ENCODE measurements at regions not wholly inside any gene's neighbourhood (a gene's known extent, or its start where the extent isn't known, plus 50 kb on each side); places are given as distances from the start of the nearest gene placed in this dataset.

DNA sequence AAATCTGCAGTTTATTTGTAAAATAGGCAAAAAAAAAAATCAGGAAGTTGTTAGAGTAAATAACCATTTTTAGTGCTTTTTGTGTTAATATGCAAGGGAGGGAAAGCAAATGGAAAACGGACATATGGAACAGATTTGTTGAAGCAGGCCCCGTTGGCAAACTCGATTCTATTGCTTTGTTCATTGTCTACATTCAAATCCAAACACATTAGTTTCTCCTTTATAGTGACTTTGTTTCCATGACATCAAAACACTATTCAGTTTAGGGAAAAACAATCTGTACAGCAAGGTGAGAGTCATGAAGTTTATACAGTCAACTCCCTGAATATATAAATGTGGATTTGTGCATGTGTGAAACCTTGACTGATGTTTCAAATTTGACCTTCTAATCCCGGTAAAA, 142.2 kb downstream of the FAM47A start:
- no peak for TF ChIP-seq POLR2AphosphoS5 (IDR thresholded peaks at IDR 0.05; ENCODE audit: low read depth)
- no peak for TF ChIP-seq SPI1 (IDR thresholded peaks at IDR 0.05; ENCODE audit: borderline replicate concordance, low read depth)
- TF ChIP-seq GABPA (IDR thresholded peaks at IDR 0.05; ENCODE audit: low read depth), result no peak
- TF ChIP-seq, protein P1, sequence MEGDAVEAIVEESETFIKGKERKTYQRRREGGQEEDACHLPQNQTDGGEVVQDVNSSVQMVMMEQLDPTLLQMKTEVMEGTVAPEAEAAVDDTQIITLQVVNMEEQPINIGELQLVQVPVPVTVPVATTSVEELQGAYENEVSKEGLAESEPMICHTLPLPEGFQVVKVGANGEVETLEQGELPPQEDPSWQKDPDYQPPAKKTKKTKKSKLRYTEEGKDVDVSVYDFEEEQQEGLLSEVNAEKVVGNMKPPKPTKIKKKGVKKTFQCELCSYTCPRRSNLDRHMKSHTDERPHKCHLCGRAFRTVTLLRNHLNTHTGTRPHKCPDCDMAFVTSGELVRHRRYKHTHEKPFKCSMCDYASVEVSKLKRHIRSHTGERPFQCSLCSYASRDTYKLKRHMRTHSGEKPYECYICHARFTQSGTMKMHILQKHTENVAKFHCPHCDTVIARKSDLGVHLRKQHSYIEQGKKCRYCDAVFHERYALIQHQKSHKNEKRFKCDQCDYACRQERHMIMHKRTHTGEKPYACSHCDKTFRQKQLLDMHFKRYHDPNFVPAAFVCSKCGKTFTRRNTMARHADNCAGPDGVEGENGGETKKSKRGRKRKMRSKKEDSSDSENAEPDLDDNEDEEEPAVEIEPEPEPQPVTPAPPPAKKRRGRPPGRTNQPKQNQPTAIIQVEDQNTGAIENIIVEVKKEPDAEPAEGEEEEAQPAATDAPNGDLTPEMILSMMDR (IDR thresholded peaks at IDR 0.05; ENCODE audit: insufficient read depth, low read length), result no peak
- no peak overlapping the region for H3K4me3 ChIP-seq (replicated peaks; ENCODE audit: insufficient read depth, low read length)
- H3K27ac ChIP-seq (replicated peaks), result no peak overlapping the region
- H3K27me3 ChIP-seq (ENCODE audit: insufficient read depth, poor library complexity, severe bottlenecking), result no peaks in the 10 kb centered on the region
- no peak for DNase-seq (ENCODE audit: low read depth in 1 of 2, low spot score in 1 of 2)

DNA sequence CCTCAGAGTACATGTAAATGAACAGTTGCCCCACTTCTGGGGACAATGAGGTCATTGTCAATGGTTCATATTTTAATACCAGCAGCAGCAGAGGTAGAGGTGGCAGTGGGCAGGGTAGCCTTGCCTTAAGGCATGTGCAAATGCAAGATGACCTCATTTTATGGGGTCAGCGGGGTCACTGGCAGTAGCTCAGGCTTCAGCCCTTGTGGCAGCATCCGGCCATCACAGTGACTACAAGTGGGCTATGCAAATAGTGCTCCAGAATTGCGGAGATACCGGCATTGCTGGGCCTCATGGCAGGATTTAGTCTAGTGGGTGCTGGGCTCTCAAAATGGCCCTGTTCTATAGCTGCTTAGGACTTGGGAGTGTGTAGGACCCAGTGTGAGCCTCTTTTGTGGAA, 144.7 kb downstream of the FAM47A start:
- Histone ChIP-seq H3K27me3 (ENCODE audit: insufficient read depth, poor library complexity, severe bottlenecking) (no peaks in the 10 kb centered on the region), H3K4me3 (replicated peaks; ENCODE audit: insufficient read depth, low read length) (no peak overlapping the region), H3K27ac (replicated peaks) (no peak overlapping the region)
- no peak for DNase-seq (ENCODE audit: low read depth in 1 of 2, low spot score in 1 of 2)
- no peak for TF ChIP-seq GABPA (IDR thresholded peaks at IDR 0.05; ENCODE audit: low read depth)

DNA sequence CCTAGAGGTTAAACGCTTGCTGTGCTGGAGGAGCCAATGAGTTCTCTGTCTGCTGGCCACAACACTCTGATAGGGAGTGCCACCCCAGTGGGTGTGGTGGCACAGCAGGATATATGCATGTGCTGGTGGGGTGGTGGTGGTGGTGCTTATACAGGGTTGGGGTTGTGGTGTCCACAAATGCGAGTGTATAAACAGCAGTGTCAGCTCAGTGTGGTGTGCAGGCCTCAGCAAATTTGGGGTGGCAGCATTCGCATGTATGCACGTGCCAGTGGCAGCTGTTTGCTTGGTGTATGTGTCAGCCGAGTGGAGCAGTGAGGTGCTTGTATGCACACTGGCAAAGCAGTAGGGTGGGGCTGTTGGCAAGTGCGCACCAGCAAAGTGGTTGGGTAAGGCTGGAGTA, 157.4 kb downstream of the FAM47A start:
- no peak overlapping the region for H3K27ac ChIP-seq (replicated peaks)
- H3K27me3 ChIP-seq (ENCODE audit: insufficient read depth, poor library complexity, severe bottlenecking), result no peaks in the 10 kb centered on the region
- no peak for TF ChIP-seq GABPA (IDR thresholded peaks at IDR 0.05; ENCODE audit: low read depth)
- TF ChIP-seq POLR2AphosphoS5 (IDR thresholded peaks at IDR 0.05; ENCODE audit: low read depth), result no peak
- TF ChIP-seq, protein P1 (IDR thresholded peaks at IDR 0.05; ENCODE audit: insufficient read depth, low read length), result no peak
- TF ChIP-seq, protein P2, sequence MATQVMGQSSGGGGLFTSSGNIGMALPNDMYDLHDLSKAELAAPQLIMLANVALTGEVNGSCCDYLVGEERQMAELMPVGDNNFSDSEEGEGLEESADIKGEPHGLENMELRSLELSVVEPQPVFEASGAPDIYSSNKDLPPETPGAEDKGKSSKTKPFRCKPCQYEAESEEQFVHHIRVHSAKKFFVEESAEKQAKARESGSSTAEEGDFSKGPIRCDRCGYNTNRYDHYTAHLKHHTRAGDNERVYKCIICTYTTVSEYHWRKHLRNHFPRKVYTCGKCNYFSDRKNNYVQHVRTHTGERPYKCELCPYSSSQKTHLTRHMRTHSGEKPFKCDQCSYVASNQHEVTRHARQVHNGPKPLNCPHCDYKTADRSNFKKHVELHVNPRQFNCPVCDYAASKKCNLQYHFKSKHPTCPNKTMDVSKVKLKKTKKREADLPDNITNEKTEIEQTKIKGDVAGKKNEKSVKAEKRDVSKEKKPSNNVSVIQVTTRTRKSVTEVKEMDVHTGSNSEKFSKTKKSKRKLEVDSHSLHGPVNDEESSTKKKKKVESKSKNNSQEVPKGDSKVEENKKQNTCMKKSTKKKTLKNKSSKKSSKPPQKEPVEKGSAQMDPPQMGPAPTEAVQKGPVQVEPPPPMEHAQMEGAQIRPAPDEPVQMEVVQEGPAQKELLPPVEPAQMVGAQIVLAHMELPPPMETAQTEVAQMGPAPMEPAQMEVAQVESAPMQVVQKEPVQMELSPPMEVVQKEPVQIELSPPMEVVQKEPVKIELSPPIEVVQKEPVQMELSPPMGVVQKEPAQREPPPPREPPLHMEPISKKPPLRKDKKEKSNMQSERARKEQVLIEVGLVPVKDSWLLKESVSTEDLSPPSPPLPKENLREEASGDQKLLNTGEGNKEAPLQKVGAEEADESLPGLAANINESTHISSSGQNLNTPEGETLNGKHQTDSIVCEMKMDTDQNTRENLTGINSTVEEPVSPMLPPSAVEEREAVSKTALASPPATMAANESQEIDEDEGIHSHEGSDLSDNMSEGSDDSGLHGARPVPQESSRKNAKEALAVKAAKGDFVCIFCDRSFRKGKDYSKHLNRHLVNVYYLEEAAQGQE (IDR thresholded peaks at IDR 0.05; ENCODE audit: insufficient replicate concordance, low read depth), result no peak
- no peak for TF ChIP-seq SPI1 (IDR thresholded peaks at IDR 0.05; ENCODE audit: borderline replicate concordance, low read depth)
- H3K4me3 ChIP-seq (replicated peaks; ENCODE audit: insufficient read depth, low read length), result no peak overlapping the region
- DNase-seq (ENCODE audit: low read depth in 1 of 2, low spot score in 1 of 2), result no peak

DNA sequence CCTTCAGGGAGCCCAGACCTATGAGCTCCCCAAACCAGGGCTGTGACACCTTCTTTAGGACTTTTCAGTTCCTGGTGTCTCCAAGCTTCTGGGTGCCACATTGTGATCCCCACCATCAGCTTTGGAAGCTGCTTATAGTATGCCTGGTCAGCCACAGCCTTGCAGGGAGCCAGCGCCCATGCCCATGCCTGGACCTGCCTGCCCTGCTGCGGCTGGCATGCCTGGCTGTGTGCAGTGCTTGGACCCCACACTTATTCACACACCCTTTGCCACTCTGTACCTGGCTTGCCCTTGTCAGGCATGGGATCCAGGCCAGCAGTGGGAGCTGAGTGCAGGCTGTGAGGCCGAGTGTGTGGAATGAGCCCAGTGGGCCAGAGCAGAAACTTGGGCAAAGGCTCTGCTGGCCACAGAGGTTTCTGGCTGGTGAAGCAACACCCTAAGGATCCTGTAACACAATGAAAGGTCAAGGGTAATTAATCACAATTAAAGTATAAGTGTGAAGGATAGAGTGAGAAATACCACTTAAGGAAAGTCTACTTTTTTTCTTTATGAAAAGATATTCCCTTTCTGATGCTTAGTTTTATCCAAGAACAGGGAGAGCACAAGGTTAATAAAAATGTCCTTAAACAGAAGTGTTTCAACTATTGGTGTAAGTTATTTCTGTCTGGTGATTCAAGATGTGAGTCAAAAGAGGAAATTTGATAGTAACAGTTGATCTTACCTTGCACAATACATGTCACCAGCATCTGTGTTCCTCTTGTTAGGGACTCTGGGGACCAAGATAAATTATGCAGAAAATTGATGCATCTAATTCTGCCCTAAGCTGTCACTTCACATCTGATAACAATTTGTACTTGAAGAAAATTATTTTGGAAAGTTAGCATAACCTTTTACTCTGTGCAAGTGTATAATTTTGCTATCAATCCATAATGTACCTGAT, 161.8 kb downstream of the FAM47A start:
- TF ChIP-seq GABPA (IDR thresholded peaks at IDR 0.05; ENCODE audit: low read depth) (no peak), POLR2AphosphoS5 (IDR thresholded peaks at IDR 0.05; ENCODE audit: low read depth) (no peak), SPI1 (IDR thresholded peaks at IDR 0.05; ENCODE audit: borderline replicate concordance, low read depth) (peak; percentile 30; the same call in 1 of the 2 replicates)
- Histone ChIP-seq H3K27me3 (ENCODE audit: insufficient read depth, poor library complexity, severe bottlenecking) (no peaks in the 10 kb centered on the region), H3K27ac (replicated peaks) (peak overlapping the region; percentile 89), H3K4me3 (replicated peaks; ENCODE audit: insufficient read depth, low read length) (no peak overlapping the region)
- DNase-seq (ENCODE audit: low read depth in 1 of 2, low spot score in 1 of 2), result peak; percentile 50 to 56

DNA sequence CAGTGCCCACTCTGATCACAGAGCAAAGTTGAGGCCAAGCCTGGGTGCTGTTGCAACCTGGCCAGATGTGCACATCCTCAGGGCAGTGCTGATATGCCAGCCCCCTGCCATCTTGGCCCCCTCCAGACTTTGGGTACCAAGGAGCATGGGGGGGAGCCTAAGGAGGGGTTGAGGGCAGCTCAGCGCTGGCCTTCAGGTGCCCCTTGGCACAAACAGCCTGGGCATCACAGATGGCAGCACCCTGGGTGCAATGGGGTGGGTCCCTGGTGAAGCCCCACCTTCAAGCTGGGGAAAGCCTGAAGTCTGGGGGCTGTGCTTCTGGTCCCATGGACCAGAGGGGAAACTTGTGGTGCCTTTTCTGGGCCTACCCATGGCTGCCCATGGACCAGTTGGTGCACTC, 163.0 kb downstream of the FAM47A start:
- no peak overlapping the region for H3K27ac ChIP-seq (replicated peaks)
- TF ChIP-seq SPI1 (IDR thresholded peaks at IDR 0.05; ENCODE audit: borderline replicate concordance, low read depth) (no peak), GABPA (IDR thresholded peaks at IDR 0.05; ENCODE audit: low read depth) (no peak), POLR2AphosphoS5 (IDR thresholded peaks at IDR 0.05; ENCODE audit: low read depth) (no peak)
- TF ChIP-seq, protein P2 (IDR thresholded peaks at IDR 0.05; ENCODE audit: insufficient replicate concordance, low read depth), result no peak
- TF ChIP-seq, protein P1 (IDR thresholded peaks at IDR 0.05; ENCODE audit: insufficient read depth, low read length), result no peak
- no peak overlapping the region for H3K4me3 ChIP-seq (replicated peaks; ENCODE audit: insufficient read depth, low read length)
- DNase-seq (ENCODE audit: low read depth in 1 of 2, low spot score in 1 of 2), result no peak
- no peaks in the 10 kb centered on the region for H3K27me3 ChIP-seq (ENCODE audit: insufficient read depth, poor library complexity, severe bottlenecking)
